ENCODE measurements at regions not wholly inside any gene's neighbourhood (a gene's known extent, or its start where the extent isn't known, plus 50 kb on each side); places are given as distances from the start of the nearest gene placed in this dataset.

DNA sequence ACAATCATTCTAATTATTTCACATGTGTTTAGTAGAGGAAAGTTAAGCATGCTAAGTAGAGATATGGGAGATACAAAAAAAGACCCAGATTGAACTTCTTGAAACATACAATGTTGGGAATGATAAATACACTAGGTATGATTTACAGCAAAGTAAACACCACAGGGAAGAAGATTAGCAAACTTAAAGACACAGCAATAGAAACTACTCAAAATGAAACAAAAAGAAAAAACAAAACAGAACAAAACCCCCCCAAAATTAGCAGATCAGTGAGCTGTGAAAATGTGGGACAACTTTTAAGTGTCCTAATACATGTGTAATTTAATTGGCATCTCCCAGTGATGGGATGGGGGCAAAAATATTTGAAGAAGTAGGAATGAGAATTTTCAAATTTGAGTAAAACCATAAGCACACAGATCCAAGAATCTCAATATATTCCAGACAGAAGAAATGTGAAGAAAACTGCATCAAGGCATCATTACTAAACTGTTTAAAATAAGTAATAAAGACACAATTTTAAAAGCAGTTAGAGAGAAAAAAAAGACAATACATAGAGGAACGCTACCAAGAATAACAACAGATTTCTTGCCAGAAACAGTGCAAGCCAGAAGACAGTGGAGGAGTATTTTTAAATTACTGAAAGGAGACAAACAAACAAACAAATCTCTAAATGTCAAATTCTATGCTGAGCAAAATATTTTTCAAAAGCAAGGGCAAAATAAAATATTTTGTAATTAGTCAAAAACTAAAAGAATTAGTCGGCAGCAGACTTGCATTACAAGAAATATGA, 473.7 kb downstream of the QKI start:
- H3K27ac ChIP-seq, result no peak overlapping the region
- no peak for TF ChIP-seq CTCF (conservative IDR thresholded peaks at IDR 0.05)

- no peak for TF ChIP-seq CTCF (conservative IDR thresholded peaks at IDR 0.05)
- no peak overlapping the region for H3K27ac ChIP-seq
Measured at GRCh38 chr6:163886428-163886827, 471.9 kb downstream of the QKI start.

- TF ChIP-seq CTCF (conservative IDR thresholded peaks at IDR 0.05), result no peak
- H3K27ac ChIP-seq, result no peak overlapping the region
Measured at GRCh38 chr6:163883984-163884383, 469.5 kb downstream of the QKI start.

DNA sequence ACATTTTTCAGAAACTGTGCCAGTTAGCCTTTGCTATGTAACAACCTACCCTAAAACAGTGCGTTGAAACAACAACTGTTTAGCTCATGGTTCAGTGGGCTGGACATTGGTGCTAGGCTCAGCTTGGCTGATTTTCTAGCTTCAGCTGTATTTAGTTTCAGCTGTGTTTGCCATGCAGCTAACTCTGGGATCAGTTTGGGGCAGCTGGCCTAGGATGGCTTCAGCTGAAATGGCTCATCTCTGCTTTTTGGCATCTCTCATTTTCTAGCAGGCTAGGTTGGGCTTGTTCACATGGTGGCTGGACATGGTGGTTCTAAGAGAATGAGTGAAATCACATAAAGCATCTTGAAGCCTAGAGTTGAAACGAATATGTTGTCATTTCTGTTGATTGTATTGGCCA, 464.2 kb downstream of the QKI start:
- no peak for TF ChIP-seq CTCF (conservative IDR thresholded peaks at IDR 0.05)
- H3K27ac ChIP-seq, result no peak overlapping the region

GRCh38 chr6:163877877-163878639, 463.5 kb downstream of the QKI start:
- no peak overlapping the region for H3K27ac ChIP-seq
- TF ChIP-seq CTCF (conservative IDR thresholded peaks at IDR 0.05), result no peak

- H3K27ac ChIP-seq, result no peak overlapping the region
- TF ChIP-seq CTCF (conservative IDR thresholded peaks at IDR 0.05), result no peak
Measured at GRCh38 chr6:163876391-163876790, 461.9 kb downstream of the QKI start.

DNA sequence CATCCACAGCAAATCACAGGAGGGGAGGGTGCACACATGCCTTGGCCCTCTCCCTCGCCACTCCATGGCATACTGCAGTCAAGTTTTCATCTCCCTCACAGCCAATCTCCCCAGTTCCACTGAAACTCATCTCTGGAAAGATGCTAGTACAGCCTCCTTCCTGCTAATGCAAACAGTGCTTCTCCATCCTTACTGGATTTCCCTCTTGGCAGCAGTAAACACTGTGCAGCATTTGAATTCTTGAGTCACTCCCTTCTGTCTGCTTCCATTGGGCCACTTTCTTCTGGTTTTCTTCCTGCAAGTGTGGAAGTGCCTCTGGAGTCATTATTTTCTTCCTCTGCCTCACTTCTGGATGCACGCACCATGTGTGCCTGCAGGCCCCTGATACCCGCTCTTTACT, 460.3 kb downstream of the QKI start:
- TF ChIP-seq CTCF (conservative IDR thresholded peaks at IDR 0.05), result no peak
- H3K27ac ChIP-seq, result no peak overlapping the region
